WI38 (cell line): ENCODE measurements at regions not wholly inside any gene's neighbourhood (a gene's known extent, or its start where the extent isn't known, plus 50 kb on each side); places are given as distances from the start of the nearest gene placed in this dataset.

Experiments used
- H3K4me3 ChIP-seq: 2 replicates; pipeline ENCODE4 v1.5.1; 2011; ENCODE audit warnings: low read depth, mild to moderate bottlenecking, control low read depth, low read length
- CTCF ChIP-seq: IDR thresholded peaks from 2 replicates; pipeline ENCODE4 v1.5.1; 2012; ENCODE audit warnings: low read depth, mild to moderate bottlenecking, control low read depth, low read length

- TF ChIP-seq CTCF, result no peak
- no peak overlapping the region for H3K4me3 ChIP-seq
These were observed 705.0 kb downstream of the EPHA7 start for GRCh38 chr6:92714346-92714745.

- no peak for TF ChIP-seq CTCF
- H3K4me3 ChIP-seq, result no peak overlapping the region
These were observed 709.3 kb downstream of the EPHA7 start for GRCh38 chr6:92710048-92710447.

GRCh38 chr6:92708945-92709344 lies 710.4 kb downstream of the EPHA7 start:
- TF ChIP-seq CTCF, result no peak

GRCh38 chr6:92708270-92708669 lies 711.1 kb downstream of the EPHA7 start:
- TF ChIP-seq CTCF, result no peak
- H3K4me3 ChIP-seq, result no peak overlapping the region

More at GRCh38 chr6:92708945-92709344, 710.4 kb downstream of the EPHA7 start:
- no peak overlapping the region for H3K4me3 ChIP-seq

GRCh38 chr6:92706976-92707375 lies 712.4 kb downstream of the EPHA7 start:
- TF ChIP-seq CTCF, result no peak
- H3K4me3 ChIP-seq, result no peak overlapping the region

GRCh38 chr6:92701425-92702096 lies 717.8 kb downstream of the EPHA7 start:
- TF ChIP-seq CTCF, result no peak
- H3K4me3 ChIP-seq, result no peak overlapping the region

- H3K4me3 ChIP-seq, result no peak overlapping the region
- no peak for TF ChIP-seq CTCF
These were observed 718.9 kb downstream of the EPHA7 start for GRCh38 chr6:92700411-92700810.
